HG02763 (cell line): ENCODE measurements at regions not wholly inside any gene's neighbourhood (a gene's known extent, or its start where the extent isn't known, plus 50 kb on each side); places are given as distances from the start of the nearest gene placed in this dataset.
"Not testable (repeated sequence)": the region's sequence is repeated elsewhere in the genome, so short reads cannot be mapped to it uniquely, and the experiment has no call there.

ENCODE experiments used
- ATAC-seq: cut with Tn5 transposase; IDR thresholded peaks from one replicate; pipeline ENCODE4 v1.9.1; 2021; ENCODE audit warnings: mild to moderate bottlenecking, moderate library complexity; ENCODE audit not compliant: unreplicated experiment

GRCh38 chr9:31730398-31730797, 654.0 kb upstream of the ACO1 start:
- ATAC-seq: no peak

- ATAC-seq: no peak
Measured at GRCh38 chr9:31733166-31733565, 651.3 kb upstream of the ACO1 start.

- no peak for ATAC-seq
Measured at GRCh38 chr9:31736581-31737179, 647.8 kb upstream of the ACO1 start.

- no peak for ATAC-seq
Measured at GRCh38 chr9:31740705-31741104, 643.7 kb upstream of the ACO1 start.

GRCh38 chr9:31744589-31744988, 639.9 kb upstream of the ACO1 start:
- no peak for ATAC-seq

- ATAC-seq: no peak
Measured at GRCh38 chr9:31745468-31745867, 639.0 kb upstream of the ACO1 start.

GRCh38 chr9:31745886-31746285, 638.6 kb upstream of the ACO1 start:
- no peak for ATAC-seq

GRCh38 chr9:31753756-31754155, 630.7 kb upstream of the ACO1 start:
- ATAC-seq: no peak

- no peak for ATAC-seq
Measured at GRCh38 chr9:31759703-31760102, 624.7 kb upstream of the ACO1 start.

GRCh38 chr9:31774021-31774420, 610.4 kb upstream of the ACO1 start:
- ATAC-seq: not testable (repeated sequence)

- ATAC-seq: no peak
Measured at GRCh38 chr9:31774571-31774970, 609.9 kb upstream of the ACO1 start.

- no peak for ATAC-seq
Measured at GRCh38 chr9:31776471-31776870, 608.0 kb upstream of the ACO1 start.

- ATAC-seq: no peak
Measured at GRCh38 chr9:31783491-31783890, 601.0 kb upstream of the ACO1 start.

- no peak for ATAC-seq
Measured at GRCh38 chr9:31790720-31791119, 593.7 kb upstream of the ACO1 start.

GRCh38 chr9:31799953-31800609, 584.4 kb upstream of the ACO1 start:
- ATAC-seq: no peak

GRCh38 chr9:31807574-31808256, 576.7 kb upstream of the ACO1 start:
- ATAC-seq: no peak

- ATAC-seq: no peak
Measured at GRCh38 chr9:31808766-31809165, 575.7 kb upstream of the ACO1 start.

- ATAC-seq: no peak
Measured at GRCh38 chr9:31820426-31820825, 564.0 kb upstream of the ACO1 start.

GRCh38 chr9:31821583-31821982, 562.9 kb upstream of the ACO1 start:
- ATAC-seq: no peak

GRCh38 chr9:31823365-31823764, 561.1 kb upstream of the ACO1 start:
- no peak for ATAC-seq

GRCh38 chr9:31824860-31825259, 559.6 kb upstream of the ACO1 start:
- no peak for ATAC-seq

- no peak for ATAC-seq
Measured at GRCh38 chr9:31837211-31837610, 547.2 kb upstream of the ACO1 start.
